Nephron progenitor cell (in vitro differentiated cells): ENCODE measurements at regions not wholly inside any gene's neighbourhood (a gene's known extent, or its start where the extent isn't known, plus 50 kb on each side); places are given as distances from the start of the nearest gene placed in this dataset.
"Not testable (repeated sequence)": the region's sequence is repeated elsewhere in the genome, so short reads cannot be mapped to it uniquely, and the experiment has no call there.

Source experiments
- DNase-seq: peaks from one replicate; pipeline ENCODE4 v3.0.0; 2021
- H3K27ac Mint-ChIP-seq: 2 replicates; pipeline ENCODE4 v1.8.0; 2021; ENCODE audit warnings: mild to moderate bottlenecking, moderate library complexity, mixed read lengths
- H3K27me3 Mint-ChIP-seq: 2 replicates; pipeline ENCODE4 v1.8.0; 2021; ENCODE audit warnings: mild to moderate bottlenecking, low read depth, mixed read lengths; ENCODE audit not compliant: poor library complexity
- H3K36me3 Mint-ChIP-seq: 2 replicates; pipeline ENCODE4 v1.8.0; 2021; ENCODE audit warnings: low read depth, mixed read lengths
- H3K4me1 Mint-ChIP-seq: 2 replicates; pipeline ENCODE4 v1.8.0; 2021; ENCODE audit warnings: mixed read lengths
- H3K4me3 Mint-ChIP-seq: 2 replicates; pipeline ENCODE4 v1.8.0; 2021; ENCODE audit warnings: mild to moderate bottlenecking, moderate library complexity, mixed read lengths
- H3K9me3 Mint-ChIP-seq: 2 replicates; pipeline ENCODE4 v1.8.0; 2021; ENCODE audit warnings: mild to moderate bottlenecking, moderate library complexity, mixed read lengths
- TF ChIP-seq, protein P1 (sequence below): fragments of 200-600 bp; sonication (generic); IDR thresholded peaks from 2 replicates; pipeline ENCODE4 v1.5.0; 2021; ENCODE audit warnings: antibody characterized with exemption

DNA sequence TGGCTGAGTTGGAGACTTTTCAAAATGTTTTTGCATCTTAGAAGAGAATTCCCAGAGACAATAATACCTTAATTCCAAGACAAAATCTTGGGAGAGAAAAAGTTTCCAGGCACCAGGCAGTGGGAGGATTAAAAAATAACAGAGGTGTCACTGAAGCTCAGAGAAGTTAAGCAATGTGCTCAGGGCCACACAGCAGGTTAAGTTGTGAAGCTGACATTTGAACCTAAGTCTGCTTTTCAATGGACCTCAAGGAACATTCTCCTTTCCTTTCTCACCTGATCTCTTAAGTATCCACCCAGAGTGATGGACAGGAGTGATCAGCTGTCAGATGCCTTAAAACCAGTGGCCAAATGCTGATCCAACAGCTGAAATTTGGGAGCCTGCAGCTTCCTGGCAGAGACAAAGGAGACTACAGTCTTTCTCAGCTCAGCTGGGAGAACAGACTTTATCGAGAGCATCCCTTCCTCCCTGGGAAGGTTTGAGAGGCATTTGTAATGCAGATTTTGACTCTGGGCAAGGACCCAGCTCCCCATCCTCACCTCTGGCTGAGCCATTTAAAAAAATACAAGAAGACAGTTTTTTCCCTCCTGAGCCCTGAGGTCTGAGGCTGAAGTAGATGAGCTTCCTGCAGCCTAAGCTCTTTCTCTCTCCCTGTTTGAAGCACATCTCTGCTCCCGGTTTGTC lies 174.9 kb upstream of the RPH3A start:
- Mint-ChIP-seq H3K4me1 (no peaks in the 10 kb centered on the region), H3K27ac (no peak overlapping the region), H3K27me3 (peaks cover 21% of the 10 kb centered on the region), H3K9me3 (peaks cover 10% of the 10 kb centered on the region), H3K36me3 (no peaks in the 10 kb centered on the region), H3K4me3 (no peak overlapping the region)
- DNase-seq = no peak
- TF ChIP-seq, protein P1, sequence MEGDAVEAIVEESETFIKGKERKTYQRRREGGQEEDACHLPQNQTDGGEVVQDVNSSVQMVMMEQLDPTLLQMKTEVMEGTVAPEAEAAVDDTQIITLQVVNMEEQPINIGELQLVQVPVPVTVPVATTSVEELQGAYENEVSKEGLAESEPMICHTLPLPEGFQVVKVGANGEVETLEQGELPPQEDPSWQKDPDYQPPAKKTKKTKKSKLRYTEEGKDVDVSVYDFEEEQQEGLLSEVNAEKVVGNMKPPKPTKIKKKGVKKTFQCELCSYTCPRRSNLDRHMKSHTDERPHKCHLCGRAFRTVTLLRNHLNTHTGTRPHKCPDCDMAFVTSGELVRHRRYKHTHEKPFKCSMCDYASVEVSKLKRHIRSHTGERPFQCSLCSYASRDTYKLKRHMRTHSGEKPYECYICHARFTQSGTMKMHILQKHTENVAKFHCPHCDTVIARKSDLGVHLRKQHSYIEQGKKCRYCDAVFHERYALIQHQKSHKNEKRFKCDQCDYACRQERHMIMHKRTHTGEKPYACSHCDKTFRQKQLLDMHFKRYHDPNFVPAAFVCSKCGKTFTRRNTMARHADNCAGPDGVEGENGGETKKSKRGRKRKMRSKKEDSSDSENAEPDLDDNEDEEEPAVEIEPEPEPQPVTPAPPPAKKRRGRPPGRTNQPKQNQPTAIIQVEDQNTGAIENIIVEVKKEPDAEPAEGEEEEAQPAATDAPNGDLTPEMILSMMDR = no peak

DNA sequence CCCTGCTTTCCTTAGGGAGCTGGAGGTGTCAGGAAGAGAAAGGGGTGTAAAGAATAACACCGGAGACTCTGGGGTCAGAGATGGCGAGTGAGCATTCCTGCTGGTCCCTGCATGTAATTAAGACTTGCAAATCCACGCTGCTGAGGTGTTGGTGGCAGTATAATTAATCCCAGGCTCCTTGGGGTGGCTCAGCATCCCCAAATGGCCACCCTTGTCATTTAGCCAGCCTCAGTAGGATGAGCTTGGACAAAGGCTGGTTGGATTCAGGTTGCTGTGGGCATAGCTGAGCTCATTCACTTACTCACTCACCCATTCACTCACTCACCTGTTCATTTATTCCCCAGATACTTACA lies 174.4 kb upstream of the RPH3A start:
- Mint-ChIP-seq H3K27me3 (peaks cover 21% of the 10 kb centered on the region), H3K27ac (no peak overlapping the region)

DNA sequence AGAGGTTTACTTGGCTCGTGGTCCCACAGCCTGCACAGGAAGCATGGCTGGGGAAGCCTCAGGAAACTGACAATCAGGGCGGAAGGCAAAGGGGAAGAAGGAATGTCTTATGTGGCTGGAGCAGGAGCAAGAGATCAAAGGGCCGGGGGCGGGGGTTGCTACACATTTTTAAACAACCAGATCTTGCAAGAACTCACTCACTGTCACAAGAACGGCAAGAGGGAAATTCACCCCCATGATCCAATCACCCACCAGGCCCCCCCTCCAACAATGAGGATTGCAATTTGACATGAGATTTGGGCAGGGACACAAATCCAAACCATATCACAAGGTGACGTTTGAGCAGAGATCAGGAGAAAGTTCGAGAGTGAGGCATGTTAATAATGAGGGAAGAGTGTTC lies 163.7 kb upstream of the RPH3A start:
- H3K4me3 Mint-ChIP-seq = no peak overlapping the region
- H3K27ac Mint-ChIP-seq = no peak overlapping the region
- peaks cover 8% of the 10 kb centered on the region for H3K4me1 Mint-ChIP-seq
- H3K9me3 Mint-ChIP-seq = peaks cover 10% of the 10 kb centered on the region
- TF ChIP-seq, protein P1 = no peak
- H3K27me3 Mint-ChIP-seq = peaks cover 9% of the 10 kb centered on the region
- no peak for DNase-seq
- H3K36me3 Mint-ChIP-seq = no peaks in the 10 kb centered on the region

More for the DNA sequence above, 174.4 kb upstream of the RPH3A start:
- TF ChIP-seq, protein P1 = no peak
- Mint-ChIP-seq H3K9me3 (peaks cover 10% of the 10 kb centered on the region), H3K4me3 (no peak overlapping the region), H3K4me1 (no peaks in the 10 kb centered on the region), H3K36me3 (no peaks in the 10 kb centered on the region)
- DNase-seq = no peak

DNA sequence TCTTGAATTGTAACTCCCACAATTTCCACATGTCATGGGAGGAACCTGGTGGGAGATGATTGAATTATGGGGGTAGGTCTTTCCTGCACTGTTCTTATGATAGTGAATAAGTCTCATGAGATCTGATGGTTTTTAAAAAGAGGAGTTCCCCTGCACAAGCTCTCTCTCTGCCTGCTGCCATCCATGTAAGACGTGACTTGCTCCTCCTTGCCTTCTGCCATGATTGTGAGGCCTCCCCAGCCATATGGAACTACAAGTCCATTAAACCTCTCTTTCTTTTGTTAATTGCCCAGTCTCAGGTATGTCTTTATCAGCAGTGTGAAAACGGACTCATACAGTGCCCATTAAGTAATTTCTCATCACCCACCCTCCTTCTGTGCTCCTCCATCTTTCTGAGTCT lies 159.6 kb upstream of the RPH3A start:
- Mint-ChIP-seq H3K27me3 (peaks cover 13% of the 10 kb centered on the region), H3K9me3 (peaks cover 10% of the 10 kb centered on the region)
- not testable (repeated sequence) for DNase-seq, H3K27ac Mint-ChIP-seq, H3K4me3 Mint-ChIP-seq, H3K36me3 Mint-ChIP-seq, H3K4me1 Mint-ChIP-seq

DNA sequence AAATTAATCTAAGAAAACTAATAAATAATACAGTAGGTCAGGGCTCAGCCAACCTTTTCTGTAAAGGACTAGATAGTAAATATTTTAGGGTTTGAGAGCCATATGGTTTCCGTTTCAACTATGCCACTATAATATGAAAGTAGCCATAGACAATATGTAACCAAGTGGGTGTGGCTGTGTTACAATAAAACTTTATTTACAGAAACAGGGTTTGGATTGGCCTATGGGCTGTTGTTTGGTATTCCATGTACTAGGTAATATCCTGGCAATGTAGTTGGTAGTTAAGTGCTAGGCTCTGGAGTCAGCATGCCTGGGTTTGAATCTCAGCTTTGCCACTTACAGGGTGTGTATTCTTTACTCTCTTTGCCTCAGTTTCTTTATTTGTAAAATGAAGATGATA lies 156.5 kb upstream of the RPH3A start:
- no peak overlapping the region for H3K27ac Mint-ChIP-seq
- no peaks in the 10 kb centered on the region for H3K4me1 Mint-ChIP-seq
- H3K27me3 Mint-ChIP-seq = peaks cover 13% of the 10 kb centered on the region
- peaks cover 10% of the 10 kb centered on the region for H3K9me3 Mint-ChIP-seq
- no peak overlapping the region for H3K4me3 Mint-ChIP-seq
- H3K36me3 Mint-ChIP-seq = no peaks in the 10 kb centered on the region
- DNase-seq = no peak
- TF ChIP-seq, protein P1 = no peak

DNA sequence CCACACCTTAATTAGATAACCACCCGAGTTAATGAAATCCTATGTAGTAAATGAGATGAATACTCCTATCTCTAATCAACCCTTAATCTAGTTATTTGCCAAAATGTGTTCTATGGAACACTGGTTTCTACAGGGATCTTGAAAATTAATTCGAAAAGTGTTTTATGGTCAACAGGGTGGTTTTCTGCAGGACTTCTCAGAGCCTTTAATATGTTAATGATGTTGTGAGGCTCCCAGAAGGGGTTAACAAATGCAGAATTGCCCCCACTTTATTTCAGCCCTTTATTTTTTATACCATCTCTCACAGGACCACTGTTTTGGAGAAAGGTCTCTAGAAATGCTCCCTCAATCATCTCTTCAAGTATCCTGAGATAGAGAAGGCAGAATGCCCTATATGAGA lies 153.1 kb upstream of the RPH3A start:
- no peak for DNase-seq
- Mint-ChIP-seq H3K4me3 (no peak overlapping the region), H3K36me3 (no peaks in the 10 kb centered on the region), H3K4me1 (no peaks in the 10 kb centered on the region), H3K27ac (no peak overlapping the region), H3K9me3 (no peaks in the 10 kb centered on the region), H3K27me3 (peaks cover 31% of the 10 kb centered on the region)
- TF ChIP-seq, protein P1 = no peak
